GM12878 (cell line): ENCODE measurements at regions not wholly inside any gene's neighbourhood (a gene's known extent, or its start where the extent isn't known, plus 50 kb on each side); places are given as distances from the start of the nearest gene placed in this dataset.

Experiments
- BACH1 ChIP-seq: fragments of 450-650 bp; IDR thresholded peaks from 2 replicates; pipeline ENCODE4 v1.6.1; 2017; ENCODE audit warnings: mild to moderate bottlenecking, borderline replicate concordance
- BCL11A ChIP-seq: IDR thresholded peaks from 2 replicates; pipeline ENCODE4 v1.6.1; 2011; ENCODE audit warnings: low read depth, low read length
- BHLHE40 ChIP-seq, 2 experiments: fragments of 450-650 bp in 1 of 2; IDR thresholded peaks; 2 replicates each; pipeline ENCODE4 v1.6.1; 2011 to 2017; ENCODE audit warnings: low read depth in 2 of 2, borderline replicate concordance in 1 of 2, improper control_type of control experiment in 1 of 2, low read length in 1 of 2, mild to moderate bottlenecking in 1 of 2
- CEBPB ChIP-seq, 2 experiments: fragments of 150-350 bp in 1 of 2; IDR thresholded peaks; 2 replicates each; pipeline ENCODE4 v1.6.1; 2012 to 2014; ENCODE audit warnings: low read depth in 2 of 2, low read length in 2 of 2, borderline replicate concordance in 1 of 2, inconsistent platforms in 1 of 2
- FOS ChIP-seq: IDR thresholded peaks from 3 replicates; pipeline ENCODE4 v1.6.1; 2011; ENCODE audit warnings: borderline replicate concordance; ENCODE audit not compliant: insufficient read length; ENCODE audit errors: extremely low read depth
- IKZF2 ChIP-seq, 2 experiments: fragments of 450-650 bp; IDR thresholded peaks; 2 replicates each; pipeline ENCODE4 v1.6.1; 2017; ENCODE audit warnings: mild to moderate bottlenecking in 2 of 2, moderate library complexity in 2 of 2
- MTA2 ChIP-seq: fragments of 450-650 bp; IDR thresholded peaks from 2 replicates; pipeline ENCODE4 v1.6.1; 2016; ENCODE audit warnings: low read depth, mild to moderate bottlenecking, moderate library complexity
- POLR2AphosphoS2 ChIP-seq: IDR thresholded peaks from 2 replicates; pipeline ENCODE4 v1.6.1; 2011; ENCODE audit warnings: low read depth, mild to moderate bottlenecking, low read length, improper control_type of control experiment, moderate library complexity
- SMARCA5 ChIP-seq: fragments of 450-650 bp; IDR thresholded peaks from 2 replicates; pipeline ENCODE4 v1.6.1; 2017; ENCODE audit warnings: mild to moderate bottlenecking
- TF ChIP-seq, protein P1 (sequence below): fragments of 450-650 bp; IDR thresholded peaks from 2 replicates; pipeline ENCODE4 v1.6.1; 2017; ENCODE audit warnings: mild to moderate bottlenecking, moderate library complexity

DNA sequence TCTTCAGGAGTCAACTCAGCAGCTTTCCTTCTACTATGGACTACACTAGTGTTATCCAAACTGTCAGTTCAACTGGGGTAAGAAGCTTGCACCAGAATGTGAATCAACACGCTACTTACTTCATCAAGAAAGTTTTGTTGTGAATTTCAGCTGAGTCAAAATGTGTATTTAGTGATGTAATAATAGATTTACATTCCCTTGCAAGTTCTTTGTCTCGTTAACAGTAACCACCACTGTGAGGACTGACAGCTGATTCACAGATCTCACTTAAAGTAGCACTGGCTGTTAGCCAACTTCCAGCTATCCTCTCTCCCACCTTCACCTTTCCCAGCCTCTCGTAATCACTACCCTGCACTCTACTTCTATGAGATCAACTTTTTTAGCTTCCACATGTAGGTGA lies 445.3 kb downstream of the NTRK2 start (continued):
- TF ChIP-seq, protein P1, sequence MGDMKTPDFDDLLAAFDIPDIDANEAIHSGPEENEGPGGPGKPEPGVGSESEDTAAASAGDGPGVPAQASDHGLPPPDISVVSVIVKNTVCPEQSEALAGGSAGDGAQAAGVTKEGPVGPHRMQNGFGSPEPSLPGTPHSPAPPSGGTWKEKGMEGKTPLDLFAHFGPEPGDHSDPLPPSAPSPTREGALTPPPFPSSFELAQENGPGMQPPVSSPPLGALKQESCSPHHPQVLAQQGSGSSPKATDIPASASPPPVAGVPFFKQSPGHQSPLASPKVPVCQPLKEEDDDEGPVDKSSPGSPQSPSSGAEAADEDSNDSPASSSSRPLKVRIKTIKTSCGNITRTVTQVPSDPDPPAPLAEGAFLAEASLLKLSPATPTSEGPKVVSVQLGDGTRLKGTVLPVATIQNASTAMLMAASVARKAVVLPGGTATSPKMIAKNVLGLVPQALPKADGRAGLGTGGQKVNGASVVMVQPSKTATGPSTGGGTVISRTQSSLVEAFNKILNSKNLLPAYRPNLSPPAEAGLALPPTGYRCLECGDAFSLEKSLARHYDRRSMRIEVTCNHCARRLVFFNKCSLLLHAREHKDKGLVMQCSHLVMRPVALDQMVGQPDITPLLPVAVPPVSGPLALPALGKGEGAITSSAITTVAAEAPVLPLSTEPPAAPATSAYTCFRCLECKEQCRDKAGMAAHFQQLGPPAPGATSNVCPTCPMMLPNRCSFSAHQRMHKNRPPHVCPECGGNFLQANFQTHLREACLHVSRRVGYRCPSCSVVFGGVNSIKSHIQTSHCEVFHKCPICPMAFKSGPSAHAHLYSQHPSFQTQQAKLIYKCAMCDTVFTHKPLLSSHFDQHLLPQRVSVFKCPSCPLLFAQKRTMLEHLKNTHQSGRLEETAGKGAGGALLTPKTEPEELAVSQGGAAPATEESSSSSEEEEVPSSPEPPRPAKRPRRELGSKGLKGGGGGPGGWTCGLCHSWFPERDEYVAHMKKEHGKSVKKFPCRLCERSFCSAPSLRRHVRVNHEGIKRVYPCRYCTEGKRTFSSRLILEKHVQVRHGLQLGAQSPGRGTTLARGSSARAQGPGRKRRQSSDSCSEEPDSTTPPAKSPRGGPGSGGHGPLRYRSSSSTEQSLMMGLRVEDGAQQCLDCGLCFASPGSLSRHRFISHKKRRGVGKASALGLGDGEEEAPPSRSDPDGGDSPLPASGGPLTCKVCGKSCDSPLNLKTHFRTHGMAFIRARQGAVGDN = no peak
- TF ChIP-seq BHLHE40 (IDR thresholded peaks at IDR 0.05; ENCODE audit: borderline replicate concordance in 1 of 2, low read depth in 2 of 2, low read length in 1 of 2) (no peak), POLR2AphosphoS2 (no peak), MTA2 (peak; percentile 26; the same call in 1 of the 2 replicates), IKZF2 (IDR thresholded peaks at IDR 0.05) (peak in 1 of 2 experiments; percentile 30; a peak in 1 of 4 replicates), SMARCA5 (no peak), CEBPB (IDR thresholded peaks at IDR 0.05; ENCODE audit: borderline replicate concordance in 1 of 2, low read depth in 2 of 2, low read length in 2 of 2) (no peak), BACH1 (no peak), BCL11A (peak; percentile 32; the same call in 1 of the 2 replicates), FOS (no peak)
